H1 (cell line): ENCODE measurements at regions not wholly inside any gene's neighbourhood (a gene's known extent, or its start where the extent isn't known, plus 50 kb on each side); places are given as distances from the start of the nearest gene placed in this dataset.
A peak's percentile ranks its signal among the peaks of the same experiment; 100 is the strongest.

Experiments
- CTCF ChIA-PET: fragments of 300-600 bp; sonication (Branson Sonifier 250); formaldehyde crosslinking; loops from one replicate; lab custom pipeline; 2021; ENCODE audit not compliant: partially characterized antibody; lab: Charles Lee
- POLR2A ChIA-PET: fragments of 300-600 bp; sonication (Branson Sonifier 250); formaldehyde crosslinking; loops from one replicate; lab custom pipeline; 2021; ENCODE audit warnings: inconsistent platforms; ENCODE audit not compliant: partially characterized antibody; lab: Charles Lee
- DNase-seq, 2 experiments: peaks; one replicate each; pipeline versions ENCODE4 v3.0.0 to v3.0.0-alpha.2; 2010 to 2022; ENCODE audit warnings: low spot score in 2 of 2, low read depth in 1 of 2, mixed read lengths in 1 of 2
- FAIRE-seq: peaks from 2 replicates; lab custom pipeline; 2011; peaks lifted over from hg19 to GRCh38; lab: Jason Lieb, UNC
- H2AFZ ChIP-seq: 2 replicates; pipeline ENCODE4 v1.8.1; 2012; ENCODE audit warnings: low read length, inconsistent platforms
- H2AK5ac ChIP-seq: 2 replicates; pipeline ENCODE4 v1.6.1; 2013; ENCODE audit warnings: low read depth, low read length
- H2BK120ac ChIP-seq: replicated peaks from 2 replicates; pipeline ENCODE3; 2013; ENCODE audit warnings: low read depth, low read length, inconsistent platforms
- H2BK12ac ChIP-seq: 2 replicates; pipeline ENCODE4 v1.6.1; 2013; ENCODE audit warnings: low read depth, low read length
- H2BK15ac ChIP-seq: 2 replicates; pipeline ENCODE4 v1.6.1; 2013; ENCODE audit warnings: low read length
- H2BK20ac ChIP-seq: 2 replicates; pipeline ENCODE4 v1.6.1; 2013; ENCODE audit warnings: low read length
- H2BK5ac ChIP-seq: 2 replicates; pipeline ENCODE4 v1.6.1; 2013; ENCODE audit warnings: low read depth, low read length
- H3K14ac ChIP-seq: 2 replicates; pipeline ENCODE4 v1.6.1; 2013; ENCODE audit warnings: inconsistent platforms; ENCODE audit not compliant: insufficient read length
- H3K18ac ChIP-seq: 2 replicates; pipeline ENCODE4 v1.6.1; 2013; ENCODE audit warnings: low read length; ENCODE audit errors: extremely low read depth
- H3K23ac ChIP-seq: 2 replicates; pipeline ENCODE4 v1.6.1; 2013; ENCODE audit warnings: inconsistent platforms; ENCODE audit not compliant: insufficient read length
- H3K23me2 ChIP-seq: 2 replicates; pipeline ENCODE4 v1.6.1; 2013; ENCODE audit warnings: low read depth, low read length
- H3K27ac ChIP-seq: 2 replicates; pipeline ENCODE4 v1.6.1; 2011; ENCODE audit warnings: low read depth, low read length, inconsistent platforms
- H3K27me3 ChIP-seq, 4 experiments: replicated peaks in 1 of 4; 1 replicate in 1 of 4; 2 replicates in 3 of 4; pipeline versions ENCODE4 v1.6.1 to v1.8.1; 2011 to 2013; ENCODE audit warnings: low read length in 3 of 4, mild to moderate bottlenecking in 3 of 4, inconsistent platforms in 2 of 4, mixed read lengths in 2 of 4, moderate library complexity in 1 of 4; ENCODE audit not compliant: control insufficient read depth in 3 of 4, insufficient read depth in 3 of 4; ENCODE audit errors: extremely low read depth in 1 of 4
- H3K36me3 ChIP-seq, 4 experiments: 2 replicates each; pipeline versions ENCODE4 v1.6.1 to v1.8.1; 2011 to 2013; ENCODE audit warnings: mild to moderate bottlenecking in 4 of 4, low read length in 3 of 4, moderate library complexity in 2 of 4, control low read depth in 1 of 4, inconsistent platforms in 1 of 4; ENCODE audit not compliant: insufficient read depth in 4 of 4, control insufficient read depth in 2 of 4
- H3K4ac ChIP-seq: replicated peaks from 2 replicates; pipeline ENCODE3; 2013; ENCODE audit warnings: low read length, low read depth, mixed read lengths, inconsistent platforms; ENCODE audit not compliant: insufficient read length
- H3K4me1 ChIP-seq, 4 experiments: replicated peaks in 1 of 4; 1 replicate in 1 of 4; 2 replicates in 3 of 4; pipeline versions ENCODE4 v1.6.1 to v1.8.1; 2011 to 2013; ENCODE audit warnings: low read length in 3 of 4, inconsistent platforms in 2 of 4, mixed read lengths in 1 of 4; ENCODE audit not compliant: insufficient read depth in 4 of 4, control insufficient read depth in 3 of 4
- H3K4me2 ChIP-seq, 2 experiments: 2 replicates each; pipeline versions ENCODE4 v1.6.1 to v1.8.1; 2011 to 2013; ENCODE audit warnings: low read depth in 2 of 2, low read length in 2 of 2, control low read depth in 1 of 2, inconsistent platforms in 1 of 2, mild to moderate bottlenecking in 1 of 2; ENCODE audit not compliant: insufficient read depth in 1 of 2
- H3K4me3 ChIP-seq, 4 experiments: fragments of 200-600, 300-600 bp in 1 of 4; sonication (generic), shearing (Covaris generic), sonication (Bioruptor Twin) in 1 of 4; 2 replicates each; pipeline versions ENCODE4 v1.5.1 to v1.8.1; 2011 to 2016; ENCODE audit warnings: low read length in 4 of 4, low read depth in 3 of 4, control low read depth in 2 of 4, inconsistent platforms in 2 of 4, mild to moderate bottlenecking in 2 of 4, mixed read lengths in 1 of 4, moderate library complexity in 1 of 4; ENCODE audit not compliant: insufficient read depth in 2 of 4; ENCODE audit errors: extremely low read depth in 1 of 4
- H3K56ac ChIP-seq: replicated peaks from 2 replicates; pipeline ENCODE3; 2013; ENCODE audit warnings: low read depth, mild to moderate bottlenecking, mixed read lengths, low read length, inconsistent platforms; ENCODE audit not compliant: insufficient read length
- H3K79me1 ChIP-seq: 2 replicates; pipeline ENCODE4 v1.6.1; 2013; ENCODE audit warnings: low read depth, low read length, control low read depth
- H3K79me2 ChIP-seq, 2 experiments: 2 replicates each; pipeline versions ENCODE4 v1.6.1 to v1.8.1; 2012 to 2013; ENCODE audit warnings: low read length in 2 of 2, mild to moderate bottlenecking in 2 of 2, inconsistent platforms in 1 of 2; ENCODE audit not compliant: insufficient read depth in 2 of 2, control insufficient read depth in 1 of 2
- H3K9ac ChIP-seq, 4 experiments: replicated peaks in 1 of 4; 1 replicate in 1 of 4; 2 replicates in 3 of 4; pipeline versions ENCODE4 v1.6.1 to v1.8.1; 2011 to 2013; ENCODE audit warnings: low read depth in 3 of 4, low read length in 3 of 4, control low read depth in 2 of 4, mild to moderate bottlenecking in 2 of 4, moderate library complexity in 2 of 4, inconsistent platforms in 1 of 4; ENCODE audit errors: extremely low read depth in 1 of 4
- H3K9me3 ChIP-seq, 2 experiments: 2 replicates each; pipeline versions ENCODE4 v1.6.1 to v1.8.1; 2012 to 2013; ENCODE audit warnings: mild to moderate bottlenecking in 2 of 2, moderate library complexity in 2 of 2, control low read depth in 1 of 2, inconsistent platforms in 1 of 2, low read depth in 1 of 2, low read length in 1 of 2, mixed read lengths in 1 of 2; ENCODE audit not compliant: insufficient read depth in 2 of 2
- H4K20me1 ChIP-seq, 2 experiments: replicated peaks in 1 of 2; 2 replicates each; pipeline versions ENCODE3 to v1.8.1; 2011 to 2013; ENCODE audit warnings: inconsistent platforms in 2 of 2, low read length in 2 of 2, mild to moderate bottlenecking in 1 of 2; ENCODE audit not compliant: insufficient read depth in 2 of 2, control insufficient read depth in 1 of 2
- H4K5ac ChIP-seq: 2 replicates; pipeline ENCODE4 v1.6.1; 2013; ENCODE audit warnings: low read length, low read depth, mixed read lengths, inconsistent platforms; ENCODE audit not compliant: insufficient read length
- H4K8ac ChIP-seq: 2 replicates; pipeline ENCODE4 v1.8.0; 2013; ENCODE audit warnings: mild to moderate bottlenecking, moderate library complexity, low read length, inconsistent platforms; ENCODE audit not compliant: insufficient read depth; ENCODE audit errors: extremely low read depth
- H4K91ac ChIP-seq: replicated peaks from 2 replicates; pipeline ENCODE3; 2013; ENCODE audit warnings: low read length, mixed read lengths, inconsistent platforms; ENCODE audit not compliant: insufficient read length
- NANOG ChIP-seq: IDR thresholded peaks from 2 replicates; pipeline ENCODE4 v1.6.1; 2011; ENCODE audit warnings: low read length, low read depth, mild to moderate bottlenecking, inconsistent platforms; ENCODE audit not compliant: insufficient read depth, poor library complexity, severe bottlenecking
- TBP ChIP-seq: IDR thresholded peaks from 2 replicates; pipeline ENCODE4 v1.6.1; 2011; ENCODE audit warnings: low read depth, low read length, improper control_type of control experiment
- WGBS, 2 experiments: shearing (Covaris generic) in 1 of 2; methylation state at CpG; one replicate each; pipeline versions ENCODE4 v1.1.6 to v1.1.7; 2013 to 2015; ENCODE audit warnings: low lambda C conversion rate in 2 of 2, mixed read lengths in 2 of 2, inconsistent platforms in 1 of 2, low coverage in 1 of 2, missing lambda C conversion rate in 1 of 2; ENCODE audit not compliant: insufficient replicate concordance in 2 of 2, insufficient coverage in 1 of 2, insufficient read length in 1 of 2; ENCODE audit errors: extremely low coverage in 1 of 2, missing lambda C conversion rate in 1 of 2; 5-methylcytosine and 5-hydroxymethylcytosine counted together

DNA sequence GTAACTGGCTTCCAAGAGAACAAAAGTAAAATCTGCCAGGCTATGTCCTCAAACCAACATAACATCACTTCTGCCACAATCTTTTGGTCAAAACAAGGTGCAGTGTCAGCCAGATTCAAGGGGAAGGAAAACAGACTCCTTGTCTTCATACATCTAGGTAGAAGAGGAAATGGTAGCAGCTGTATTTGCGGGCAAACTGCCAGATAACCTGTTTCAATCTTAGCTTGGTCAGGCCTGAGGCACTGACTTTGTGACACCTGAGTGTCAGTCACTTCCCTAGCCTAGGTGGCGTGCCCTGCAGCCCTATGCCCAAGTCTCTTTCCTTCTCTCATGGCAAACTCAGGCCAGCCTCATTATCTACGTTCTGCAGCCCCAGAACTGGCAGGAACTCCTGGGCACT is 146.2 kb upstream of the JADE1 start:
- no peak for FAIRE-seq
- no peak overlapping the region for H3K27ac ChIP-seq

More for the DNA sequence above, 146.2 kb upstream of the JADE1 start:
- Histone ChIP-seq H4K8ac (no peak overlapping the region), H2AFZ (no peak overlapping the region), H3K9me3 (peaks cover 0 to 3% of the 10 kb centered on the region in 2 experiments; a peak in 2 of 4 replicates), H3K14ac (no peak overlapping the region), H4K91ac (no peak overlapping the region), H3K4ac (no peak overlapping the region), H2BK15ac (no peak overlapping the region), H3K23ac (no peak overlapping the region), H4K20me1 (no peaks in the 10 kb centered on the region), H2AK5ac (no peak overlapping the region), H3K36me3 (no peaks in the 10 kb centered on the region), H2BK20ac (peak overlapping the region; percentile 72; the same call in 1 of the 2 replicates), H3K56ac (no peak overlapping the region), H3K9ac (no peak overlapping the region), H3K79me1 (no peaks in the 10 kb centered on the region), H2BK12ac (no peak overlapping the region), H3K4me3 (no peak overlapping the region), H3K27me3 (no peaks in the 10 kb centered on the region), H3K4me2 (no peak overlapping the region), H3K4me1 (no peaks in the 10 kb centered on the region), H3K79me2 (no peaks in the 10 kb centered on the region), H2BK5ac (peak overlapping the region; percentile 1; the same call in 1 of the 2 replicates), H3K18ac (no peak overlapping the region), H4K5ac (no peak overlapping the region), H2BK120ac (no peak overlapping the region), H3K23me2 (no peaks in the 10 kb centered on the region)
- DNase-seq, result no peak
- CTCF ChIA-PET, result interaction anchor here (0.6 to 0.9 kb wide), 2 partner anchors 28 to 149 kb away, joined by 3 read pairs; no protein-coding TSS in a partner anchor
- 86% methylated on average over 3 of the region's 3 CpGs; no CpG with 5 or more reads in 1 of the 2 experiments for WGBS, 2 experiments
- no peak for TF ChIP-seq NANOG
- no peak for TF ChIP-seq TBP
- POLR2A ChIA-PET, result no interaction called here
